H1 (cell line): ENCODE measurements at regions not wholly inside any gene's neighbourhood (a gene's known extent, or its start where the extent isn't known, plus 50 kb on each side); places are given as distances from the start of the nearest gene placed in this dataset.

Source experiments
- BACH1 ChIP-seq: IDR thresholded peaks from 2 replicates; pipeline ENCODE4 v1.6.1; 2012; ENCODE audit warnings: low read length, improper control_type of control experiment
- BRCA1 ChIP-seq: IDR thresholded peaks from 2 replicates; pipeline ENCODE4 v1.6.1; 2012; ENCODE audit warnings: low read depth, low read length, improper control_type of control experiment
- EGR1 ChIP-seq: IDR thresholded peaks from 2 replicates; pipeline ENCODE4 v1.6.1; 2011; ENCODE audit warnings: low read depth, low read length, borderline replicate concordance
- GABPA ChIP-seq: IDR thresholded peaks from 2 replicates; pipeline ENCODE4 v1.6.1; 2011; ENCODE audit warnings: mild to moderate bottlenecking, low read length, moderate library complexity, borderline replicate concordance; ENCODE audit not compliant: insufficient read depth
- KDM4A ChIP-seq: IDR thresholded peaks from one replicate; pipeline ENCODE4 v1.7.1; 2012; ENCODE audit warnings: low read depth, mild to moderate bottlenecking, moderate library complexity, low read length, inconsistent platforms; ENCODE audit not compliant: severe bottlenecking
- POU5F1 ChIP-seq: IDR thresholded peaks from 2 replicates; pipeline ENCODE4 v1.6.1; 2011; ENCODE audit warnings: low read depth, mild to moderate bottlenecking, low read length, moderate library complexity
- YY1 ChIP-seq: IDR thresholded peaks from 2 replicates; pipeline ENCODE4 v1.6.1; 2011; ENCODE audit warnings: low read depth, mild to moderate bottlenecking, low read length

DNA sequence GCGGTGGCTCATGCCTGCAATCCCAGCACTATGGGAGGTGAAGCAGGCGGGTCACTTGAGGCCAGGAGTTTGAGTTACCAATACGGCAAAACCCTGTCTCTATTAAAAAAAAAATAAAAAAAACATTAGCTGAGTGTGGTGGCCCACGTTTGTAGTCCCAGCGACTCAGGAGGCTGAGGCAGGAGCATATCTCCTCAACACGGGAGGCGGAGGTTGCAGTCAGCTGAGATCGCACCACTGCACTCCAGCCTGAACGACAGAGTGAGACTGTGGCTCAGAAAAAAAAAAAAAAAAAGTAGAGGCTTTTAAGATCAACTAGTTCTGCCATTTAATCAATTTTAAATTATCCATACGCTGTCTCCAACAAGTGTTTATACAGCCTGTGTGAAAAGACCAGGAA lies 1130.3 kb downstream of the PCDH9 start (continued):
- no peak for TF ChIP-seq BRCA1
- no peak for TF ChIP-seq GABPA
- TF ChIP-seq EGR1: no peak
- TF ChIP-seq YY1: no peak
- TF ChIP-seq POU5F1: no peak
- no peak for TF ChIP-seq BACH1
- no peak for TF ChIP-seq KDM4A
